Stimulated activated naive CD8-positive, alpha-beta T cell treated with anti-CD3 and anti-CD28 coated beads, Interleukin-15, Interleukin-2, amounts not matched to agents 100 U/mL and 50 U/mL, for 24 hours (primary cell): ENCODE measurements at regions not wholly inside any gene's neighbourhood (a gene's known extent, or its start where the extent isn't known, plus 50 kb on each side); places are given as distances from the start of the nearest gene placed in this dataset.
"Not testable (repeated sequence)": the region's sequence is repeated elsewhere in the genome, so short reads cannot be mapped to it uniquely, and the experiment has no call there.

Source experiments
- ATAC-seq: fragments of 150-1000 bp; cut with Tn5 transposase; one replicate; pipeline ENCODE4 v1.10.0; 2021
- DNase-seq: peaks from one replicate; pipeline ENCODE4 v3.0.0; 2021

- no peak for DNase-seq
- no peak for ATAC-seq
Observed at GRCh38 chr2:187684174-187684573, 129.9 kb upstream of the TFPI start.

- DNase-seq (no peak), ATAC-seq (no peak)
Observed at GRCh38 chr2:187686416-187687024, 132.3 kb upstream of the TFPI start.

- DNase-seq (no peak), ATAC-seq (no peak)
Observed at GRCh38 chr2:187687585-187687984, 133.3 kb upstream of the TFPI start.

- DNase-seq (no peak), ATAC-seq (no peak)
Observed at GRCh38 chr2:187689372-187689771, 135.1 kb upstream of the TFPI start.

- no peak for DNase-seq
Observed at GRCh38 chr2:187693923-187694322, 139.7 kb upstream of the TFPI start.

GRCh38 chr2:187696644-187697043 lies 142.4 kb upstream of the TFPI start:
- not testable (repeated sequence) for ATAC-seq, DNase-seq

More at GRCh38 chr2:187693923-187694322, 139.7 kb upstream of the TFPI start:
- ATAC-seq: no peak

GRCh38 chr2:187698374-187699110 lies 144.3 kb upstream of the TFPI start:
- DNase-seq (no peak), ATAC-seq (no peak)

GRCh38 chr2:187702157-187702556 lies 147.9 kb upstream of the TFPI start:
- ATAC-seq (no peak), DNase-seq (no peak)

- DNase-seq: no peak
- ATAC-seq: no peak
Observed at GRCh38 chr2:187708272-187708671, 154.0 kb upstream of the TFPI start.

- DNase-seq (no peak), ATAC-seq (no peak)
Observed at GRCh38 chr2:187709065-187709464, 154.8 kb upstream of the TFPI start.

GRCh38 chr2:187710791-187711521 lies 156.7 kb upstream of the TFPI start:
- no peak for ATAC-seq
- DNase-seq: no peak

GRCh38 chr2:187715590-187715989 lies 161.4 kb upstream of the TFPI start:
- DNase-seq: no peak
- ATAC-seq: no peak

- ATAC-seq: no peak
- no peak for DNase-seq
Observed at GRCh38 chr2:187716301-187716700, 162.1 kb upstream of the TFPI start.

GRCh38 chr2:187718092-187718491 lies 163.9 kb upstream of the TFPI start:
- no peak for ATAC-seq
- DNase-seq: no peak

GRCh38 chr2:187719510-187719909 lies 165.3 kb upstream of the TFPI start:
- ATAC-seq (no peak), DNase-seq (no peak)

- DNase-seq (no peak), ATAC-seq (peak; percentile 23)
Observed at GRCh38 chr2:187748958-187749357, 194.7 kb upstream of the TFPI start.

GRCh38 chr2:187749804-187750431 lies 195.7 kb upstream of the TFPI start:
- ATAC-seq (peak; percentile 32), DNase-seq (no peak)

- DNase-seq: no peak
- ATAC-seq: no peak
Observed at GRCh38 chr2:187768995-187769394, 214.8 kb upstream of the TFPI start.

GRCh38 chr2:187769437-187769836 lies 215.2 kb upstream of the TFPI start:
- no peak for DNase-seq
- no peak for ATAC-seq

GRCh38 chr2:187774551-187775071 lies 220.4 kb upstream of the TFPI start:
- no peak for DNase-seq

GRCh38 chr2:187775196-187775595 lies 221.0 kb upstream of the TFPI start:
- no peak for ATAC-seq

More at GRCh38 chr2:187774551-187775071, 220.4 kb upstream of the TFPI start:
- no peak for ATAC-seq

GRCh38 chr2:187775651-187776050 lies 221.4 kb upstream of the TFPI start:
- ATAC-seq: no peak

More at GRCh38 chr2:187775196-187775595, 221.0 kb upstream of the TFPI start:
- no peak for DNase-seq

More at GRCh38 chr2:187775651-187776050, 221.4 kb upstream of the TFPI start:
- DNase-seq: no peak
